Peyer's patch (tissue), 4 donors: ENCODE measurements at regions not wholly inside any gene's neighbourhood (a gene's known extent, or its start where the extent isn't known, plus 50 kb on each side); places are given as distances from the start of the nearest gene placed in this dataset.

Experiments
- DNase-seq, 3 donors: peaks; one replicate each; pipeline ENCODE4 v3.0.0-alpha.2; 2017 to 2019
- H3K27ac ChIP-seq, 4 donors: fragments of 200-600 bp; sonication (generic); one replicate each; pipeline ENCODE4 v1.5.1; 2016 to 2019
- H3K27me3 ChIP-seq, 2 donors: fragments of 200-600 bp; sonication (generic); one replicate each; pipeline ENCODE4 v1.5.1; 2019
- H3K36me3 ChIP-seq, 3 donors: fragments of 200-600 bp; sonication (generic); one replicate each; pipeline ENCODE4 v1.5.1; 2016 to 2019
- H3K4me1 ChIP-seq, 4 donors: fragments of 200-600 bp; sonication (generic); one replicate each; pipeline ENCODE4 v1.5.1; 2016 to 2019
- H3K4me3 ChIP-seq, 4 donors: fragments of 200-600 bp; sonication (generic); 1 replicate in 3 of 4; 2 replicates in 1 of 4; pipeline ENCODE4 v1.5.1; 2016 to 2019; ENCODE audit warnings: mild to moderate bottlenecking in 1 of 4
- H3K9me3 ChIP-seq, 4 donors: fragments of 200-600 bp; sonication (generic); one replicate each; pipeline ENCODE4 v1.5.1; 2016 to 2019; ENCODE audit warnings: mild to moderate bottlenecking in 1 of 4
- POLR2A ChIP-seq, 2 donors: fragments of 450-650 bp; IDR thresholded peaks; one replicate each; pipeline ENCODE4 v1.5.1; 2017; ENCODE audit warnings: antibody characterized with exemption in 2 of 2, mild to moderate bottlenecking in 2 of 2, moderate library complexity in 2 of 2
- TF ChIP-seq, protein P1 (sequence below), 6 experiments: fragments of 450-650 bp in 4 of 6; fragments of 200-600 bp in 2 of 6; sonication (generic) in 1 of 6; IDR thresholded peaks; one replicate each; pipeline ENCODE4 v1.5.1; 2017 to 2019; ENCODE audit warnings: antibody characterized with exemption in 6 of 6, mild to moderate bottlenecking in 3 of 6, moderate library complexity in 1 of 6

DNA sequence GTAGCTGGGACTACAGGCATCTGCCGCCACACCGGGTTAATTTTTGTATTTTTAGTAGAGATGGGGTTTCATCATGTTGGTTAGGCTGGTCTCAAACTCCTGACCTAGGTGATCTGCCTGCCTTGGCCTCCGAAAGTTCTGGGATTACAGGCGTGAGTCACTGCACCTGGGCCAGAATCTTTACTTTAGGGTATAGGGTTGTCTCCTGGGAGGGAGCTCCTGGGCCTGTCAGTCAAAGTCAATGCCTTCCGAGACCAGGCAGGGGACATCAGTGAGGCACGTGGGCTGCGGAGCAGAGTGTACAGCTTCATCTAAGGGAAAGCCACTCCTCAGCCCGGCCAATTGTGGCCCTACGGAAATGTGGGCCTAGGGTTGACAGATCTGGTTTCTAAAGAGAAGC, 108.6 kb downstream of the FGF18 start:
- Histone ChIP-seq H3K36me3 (no peaks in the 10 kb centered on the region), H3K9me3 (no peaks in the 10 kb centered on the region), H3K4me1 (no peaks in the 10 kb centered on the region), H3K4me3 (no peak overlapping the region), H3K27me3 (no peaks in the 10 kb centered on the region), H3K27ac (no peak overlapping the region)
- TF ChIP-seq, protein P1, sequence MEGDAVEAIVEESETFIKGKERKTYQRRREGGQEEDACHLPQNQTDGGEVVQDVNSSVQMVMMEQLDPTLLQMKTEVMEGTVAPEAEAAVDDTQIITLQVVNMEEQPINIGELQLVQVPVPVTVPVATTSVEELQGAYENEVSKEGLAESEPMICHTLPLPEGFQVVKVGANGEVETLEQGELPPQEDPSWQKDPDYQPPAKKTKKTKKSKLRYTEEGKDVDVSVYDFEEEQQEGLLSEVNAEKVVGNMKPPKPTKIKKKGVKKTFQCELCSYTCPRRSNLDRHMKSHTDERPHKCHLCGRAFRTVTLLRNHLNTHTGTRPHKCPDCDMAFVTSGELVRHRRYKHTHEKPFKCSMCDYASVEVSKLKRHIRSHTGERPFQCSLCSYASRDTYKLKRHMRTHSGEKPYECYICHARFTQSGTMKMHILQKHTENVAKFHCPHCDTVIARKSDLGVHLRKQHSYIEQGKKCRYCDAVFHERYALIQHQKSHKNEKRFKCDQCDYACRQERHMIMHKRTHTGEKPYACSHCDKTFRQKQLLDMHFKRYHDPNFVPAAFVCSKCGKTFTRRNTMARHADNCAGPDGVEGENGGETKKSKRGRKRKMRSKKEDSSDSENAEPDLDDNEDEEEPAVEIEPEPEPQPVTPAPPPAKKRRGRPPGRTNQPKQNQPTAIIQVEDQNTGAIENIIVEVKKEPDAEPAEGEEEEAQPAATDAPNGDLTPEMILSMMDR (IDR thresholded peaks at IDR 0.05) = no peak
- no peak for TF ChIP-seq POLR2A (IDR thresholded peaks at IDR 0.05)
- DNase-seq = no peak

DNA sequence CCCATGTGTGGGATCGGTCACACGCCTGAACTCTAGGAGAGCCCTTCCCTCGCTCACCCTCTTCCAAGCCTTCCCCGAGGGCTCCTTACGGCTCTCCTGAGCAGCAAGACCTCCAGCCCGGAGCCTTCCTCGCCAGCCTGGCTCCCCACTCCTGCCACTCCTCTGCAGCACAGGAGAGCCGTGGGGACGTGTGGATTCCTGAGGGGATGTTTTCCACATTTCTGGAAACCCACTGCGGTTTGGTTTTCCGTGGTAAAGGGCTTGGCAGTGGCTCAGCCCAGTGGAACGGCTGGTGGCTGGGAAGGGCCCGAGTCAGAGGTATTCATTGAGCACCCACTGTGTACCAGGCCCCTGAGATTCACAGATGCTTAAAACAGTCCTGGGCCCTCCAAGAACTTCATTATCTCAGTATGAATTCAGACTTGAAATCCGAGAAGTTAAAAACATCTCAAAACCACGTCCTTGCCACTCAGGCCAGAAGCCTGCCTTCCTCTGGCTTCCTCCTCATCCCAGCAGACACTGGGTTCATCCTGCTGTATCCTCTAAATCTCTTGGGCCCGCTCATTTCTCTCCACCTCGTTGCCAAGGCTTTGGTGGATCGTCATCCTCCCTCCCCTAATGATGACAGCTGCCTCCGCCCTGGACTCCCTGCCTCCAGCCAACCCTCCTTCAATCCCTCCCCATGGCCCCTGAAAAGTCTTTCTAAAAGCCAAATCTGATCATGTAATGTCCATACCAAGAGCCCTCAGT, 109.6 kb downstream of the FGF18 start:
- TF ChIP-seq, protein P1 (IDR thresholded peaks at IDR 0.05) = no peak
- TF ChIP-seq POLR2A (IDR thresholded peaks at IDR 0.05) = no peak
- Histone ChIP-seq H3K36me3 (no peaks in the 10 kb centered on the region), H3K27ac (no peak overlapping the region), H3K4me3 (no peak overlapping the region), H3K9me3 (no peaks in the 10 kb centered on the region), H3K4me1 (no peaks in the 10 kb centered on the region), H3K27me3 (no peaks in the 10 kb centered on the region)
- DNase-seq = no peak

DNA sequence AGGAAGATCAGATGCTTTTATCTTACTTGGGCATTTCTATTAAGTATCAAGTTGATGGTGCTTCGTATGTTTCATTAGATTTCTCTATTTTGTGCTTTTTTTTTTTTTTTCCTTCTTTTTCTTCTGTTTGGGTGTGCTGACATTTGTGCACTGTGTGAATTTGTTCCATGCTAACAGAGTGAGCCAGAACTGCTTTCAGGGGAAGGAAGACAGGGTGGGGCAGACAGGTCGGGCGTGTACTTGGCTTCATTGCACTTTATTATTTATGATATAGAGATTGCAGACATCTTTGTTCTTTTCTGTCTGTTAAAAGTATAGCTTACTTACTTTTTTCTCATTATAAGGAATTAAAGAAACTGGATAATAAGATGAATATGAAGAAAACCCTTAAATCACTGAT, 112.2 kb downstream of the FGF18 start:
- no peak overlapping the region for H3K4me3 ChIP-seq
- no peak overlapping the region for H3K27ac ChIP-seq
- no peaks in the 10 kb centered on the region for H3K36me3 ChIP-seq
- DNase-seq = no peak
- TF ChIP-seq POLR2A (IDR thresholded peaks at IDR 0.05) = no peak
- TF ChIP-seq, protein P1 (IDR thresholded peaks at IDR 0.05) = no peak
- H3K27me3 ChIP-seq = no peaks in the 10 kb centered on the region
- no peaks in the 10 kb centered on the region for H3K4me1 ChIP-seq
- H3K9me3 ChIP-seq = no peaks in the 10 kb centered on the region

DNA sequence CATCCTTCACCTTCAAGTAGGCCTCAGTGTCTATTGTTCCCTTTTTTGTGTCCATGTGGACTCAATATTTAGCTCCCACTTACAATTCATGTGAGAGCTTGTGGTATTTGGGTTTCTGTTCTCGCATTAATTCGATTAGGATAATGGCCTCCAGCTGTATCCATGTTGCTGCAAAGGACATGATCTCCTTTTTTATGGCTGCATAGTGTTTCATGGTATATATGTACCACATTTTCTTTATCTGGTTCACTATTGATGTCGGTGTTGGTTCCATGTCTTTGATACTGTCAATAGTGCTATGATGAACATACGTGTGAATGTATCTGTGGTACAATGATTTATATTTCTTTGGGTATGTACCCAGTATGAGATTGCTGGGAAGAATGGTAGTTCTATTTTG, 113.7 kb downstream of the FGF18 start:
- no peaks in the 10 kb centered on the region for H3K36me3 ChIP-seq
- no peaks in the 10 kb centered on the region for H3K27me3 ChIP-seq
- no peaks in the 10 kb centered on the region for H3K9me3 ChIP-seq
- no peak for DNase-seq
- TF ChIP-seq, protein P1 (IDR thresholded peaks at IDR 0.05) = no peak
- TF ChIP-seq POLR2A (IDR thresholded peaks at IDR 0.05) = no peak
- no peaks in the 10 kb centered on the region for H3K4me1 ChIP-seq
- no peak overlapping the region for H3K4me3 ChIP-seq
- H3K27ac ChIP-seq = no peak overlapping the region

DNA sequence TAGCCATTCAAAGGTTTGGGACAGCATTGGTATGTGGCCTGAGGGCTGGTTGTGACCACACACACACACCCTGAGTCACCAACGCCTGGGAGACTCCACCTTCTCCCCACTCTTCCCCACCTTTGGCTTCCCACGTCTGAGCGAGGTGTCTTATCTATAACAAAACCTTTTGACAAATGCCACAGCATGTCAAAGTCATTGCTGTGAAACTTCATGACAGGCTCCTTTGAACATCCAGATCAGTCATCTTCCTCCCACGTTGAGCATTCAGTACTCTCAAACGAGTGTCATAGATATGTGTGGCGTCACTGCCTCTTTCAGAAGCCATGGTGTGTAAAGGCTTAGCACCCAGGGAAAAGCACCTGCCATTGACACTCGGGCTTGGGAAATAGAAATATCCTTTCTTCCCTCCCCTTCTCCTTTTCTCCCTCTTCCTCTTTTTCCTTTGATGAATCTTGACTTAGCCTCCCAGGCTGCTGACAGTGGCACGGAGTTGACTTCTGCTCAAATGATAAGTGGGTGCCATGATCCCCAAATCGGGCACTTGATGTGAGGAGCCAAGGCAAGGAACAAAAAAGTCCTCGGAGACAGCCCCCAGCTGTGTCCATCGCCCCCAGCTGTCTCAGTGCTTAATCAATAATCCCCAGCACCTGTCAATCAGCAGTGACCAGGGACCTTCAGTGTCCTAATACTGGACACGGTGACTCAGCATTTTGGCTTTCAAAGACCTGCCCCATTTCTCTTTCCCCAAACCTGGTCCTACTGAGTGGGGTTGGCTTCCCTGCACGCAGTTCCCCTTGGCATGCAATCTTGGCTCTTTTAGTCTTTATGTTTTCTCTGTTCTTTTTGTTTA, 114.8 kb downstream of the FGF18 start:
- TF ChIP-seq, protein P1 (IDR thresholded peaks at IDR 0.05) = no peak
- no peak for TF ChIP-seq POLR2A (IDR thresholded peaks at IDR 0.05)
- no peak overlapping the region for H3K27ac ChIP-seq
- H3K36me3 ChIP-seq = no peaks in the 10 kb centered on the region
- no peaks in the 10 kb centered on the region for H3K9me3 ChIP-seq
- no peaks in the 10 kb centered on the region for H3K4me1 ChIP-seq
- no peak overlapping the region for H3K4me3 ChIP-seq
- DNase-seq = no peak
- no peaks in the 10 kb centered on the region for H3K27me3 ChIP-seq
